Activated CD4-positive, alpha-beta T cell treated with anti-CD3 and anti-CD28 coated beads, Interleukin-10, Interleukin-2, amounts not matched to agents 100 ng/mL and 50 ng/mL, durations not matched to agents 16 hours and 8 hours (primary cell): ENCODE measurements at regions not wholly inside any gene's neighbourhood (a gene's known extent, or its start where the extent isn't known, plus 50 kb on each side); places are given as distances from the start of the nearest gene placed in this dataset.
"Not testable (repeated sequence)": the region's sequence is repeated elsewhere in the genome, so short reads cannot be mapped to it uniquely, and the experiment has no call there.

Experiments
- DNase-seq: peaks from one replicate; pipeline ENCODE4 v3.0.0-alpha.2; 2020

DNA sequence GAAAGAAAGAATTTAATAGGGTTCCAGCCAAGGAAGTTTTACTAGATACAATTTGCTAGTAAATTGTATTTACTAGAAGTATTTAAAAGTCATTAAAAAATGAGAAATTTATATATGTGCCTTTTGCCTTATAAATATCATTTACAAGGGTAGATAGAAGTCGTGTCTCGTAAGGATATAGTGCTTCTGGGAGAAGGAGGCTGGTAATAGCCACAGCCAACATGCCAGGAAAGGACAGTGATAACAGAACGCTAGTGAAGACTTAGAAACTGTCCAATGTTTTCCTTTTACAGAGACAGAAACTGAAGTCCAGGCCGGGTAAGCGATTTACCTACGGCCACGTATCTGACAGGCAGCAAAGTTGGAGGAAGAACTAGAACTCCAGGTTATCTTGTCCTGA, 113.5 kb upstream of the LRRN1 start:
- DNase-seq = no peak

GRCh38 chr3:3683261-3683660, 116.0 kb upstream of the LRRN1 start:
- no peak for DNase-seq

- DNase-seq = no peak
These were observed 123.4 kb upstream of the LRRN1 start for GRCh38 chr3:3675801-3676200.

DNA sequence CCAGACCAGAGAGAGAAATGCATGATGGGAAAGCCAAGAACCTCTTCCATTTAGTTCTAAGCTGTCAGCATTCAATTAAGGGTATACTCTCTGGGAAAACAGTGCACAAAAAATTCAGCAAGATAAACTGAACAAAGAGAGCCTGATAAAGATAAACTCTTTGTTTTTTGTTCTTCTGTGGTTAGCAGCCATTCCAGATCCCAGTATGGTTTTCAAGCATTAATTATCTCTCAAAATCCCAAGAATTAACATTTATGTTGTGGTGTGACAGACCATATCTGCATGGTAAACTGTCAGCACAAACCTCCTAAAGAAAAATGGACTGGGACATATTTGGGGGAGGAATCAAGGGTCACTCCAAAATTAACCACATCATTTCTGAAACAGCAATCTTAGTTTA, 124.0 kb upstream of the LRRN1 start:
- no peak for DNase-seq

GRCh38 chr3:3666664-3667063, 132.6 kb upstream of the LRRN1 start:
- DNase-seq = peak; percentile 1

- no peak for DNase-seq
These were observed 133.1 kb upstream of the LRRN1 start for GRCh38 chr3:3665961-3666640.

- DNase-seq = no peak
These were observed 133.7 kb upstream of the LRRN1 start for GRCh38 chr3:3665546-3665945.

DNA sequence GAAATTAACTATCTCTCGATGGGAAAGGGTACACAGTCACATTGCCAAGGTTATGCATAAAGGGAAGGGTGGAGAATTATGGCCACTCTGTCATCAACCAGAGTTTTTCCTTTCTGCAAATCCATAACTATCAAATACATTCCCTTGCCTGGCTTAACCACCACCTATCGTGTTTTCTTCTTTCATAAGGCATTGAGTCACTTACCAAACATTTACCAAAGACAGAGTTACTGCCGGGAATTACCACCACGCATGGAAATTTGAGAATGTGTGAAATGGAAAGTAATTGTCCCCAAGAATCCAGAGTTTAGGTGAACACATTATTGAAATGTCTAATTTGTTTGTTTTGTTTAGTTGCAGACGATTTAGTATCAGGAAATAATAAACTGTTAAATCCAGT, 134.3 kb upstream of the LRRN1 start:
- no peak for DNase-seq

- no peak for DNase-seq
These were observed 136.6 kb upstream of the LRRN1 start for GRCh38 chr3:3662610-3663009.

DNA sequence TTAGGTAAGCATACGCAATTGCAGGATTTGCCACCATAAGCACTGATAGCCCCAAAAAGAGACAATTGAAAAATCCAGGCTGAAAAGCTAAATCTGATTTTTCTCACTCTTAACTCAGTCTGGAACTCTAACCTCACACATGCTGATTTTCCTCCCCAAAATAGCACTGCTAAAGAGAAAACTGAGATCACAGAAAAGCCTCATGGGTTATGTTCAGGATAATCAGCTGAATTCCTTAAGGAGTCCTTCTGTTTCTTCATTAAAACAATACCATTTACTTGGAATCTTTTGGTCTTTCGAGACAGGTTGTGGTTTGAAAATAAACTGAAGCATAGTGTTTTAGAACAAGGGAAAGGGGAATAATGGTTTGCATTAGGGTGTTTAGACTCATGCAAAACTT, 144.3 kb upstream of the LRRN1 start:
- DNase-seq = no peak

DNA sequence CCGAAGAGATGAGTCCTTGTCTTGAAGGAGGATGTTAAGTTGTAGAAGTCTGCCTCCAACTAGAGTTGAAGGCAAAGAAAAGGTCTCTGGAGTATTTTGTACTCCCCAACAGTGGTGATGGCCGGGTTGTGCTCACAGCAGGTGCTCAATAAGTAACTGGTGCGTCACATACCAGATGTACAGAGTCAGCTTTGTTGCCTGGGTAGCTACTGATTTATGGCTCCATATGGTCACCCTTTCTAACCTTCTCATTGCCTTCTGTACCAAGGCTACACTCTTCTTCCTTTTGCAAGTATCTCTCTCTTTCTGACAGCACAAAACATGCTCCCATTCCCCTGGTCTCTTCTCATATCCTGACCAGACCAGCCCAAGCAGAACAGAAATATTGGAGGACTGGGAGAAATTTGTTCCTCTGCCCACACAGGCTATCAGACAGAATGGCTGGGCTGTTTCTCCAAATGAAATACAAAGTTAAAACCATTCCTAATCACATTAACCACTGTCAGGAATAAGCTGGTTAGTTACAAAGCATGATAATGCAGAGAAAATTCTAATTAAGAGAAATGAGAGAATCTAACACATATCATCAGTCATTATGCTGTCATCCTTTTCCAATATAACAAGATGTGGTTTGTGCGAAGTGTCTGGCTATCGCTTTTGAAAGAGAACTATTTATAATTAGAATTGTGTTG, 150.1 kb upstream of the LRRN1 start:
- DNase-seq = no peak

GRCh38 chr3:3646934-3647333, 152.3 kb upstream of the LRRN1 start:
- DNase-seq = no peak

- not testable (repeated sequence) for DNase-seq
These were observed 153.0 kb upstream of the LRRN1 start for GRCh38 chr3:3646103-3646844.

DNA sequence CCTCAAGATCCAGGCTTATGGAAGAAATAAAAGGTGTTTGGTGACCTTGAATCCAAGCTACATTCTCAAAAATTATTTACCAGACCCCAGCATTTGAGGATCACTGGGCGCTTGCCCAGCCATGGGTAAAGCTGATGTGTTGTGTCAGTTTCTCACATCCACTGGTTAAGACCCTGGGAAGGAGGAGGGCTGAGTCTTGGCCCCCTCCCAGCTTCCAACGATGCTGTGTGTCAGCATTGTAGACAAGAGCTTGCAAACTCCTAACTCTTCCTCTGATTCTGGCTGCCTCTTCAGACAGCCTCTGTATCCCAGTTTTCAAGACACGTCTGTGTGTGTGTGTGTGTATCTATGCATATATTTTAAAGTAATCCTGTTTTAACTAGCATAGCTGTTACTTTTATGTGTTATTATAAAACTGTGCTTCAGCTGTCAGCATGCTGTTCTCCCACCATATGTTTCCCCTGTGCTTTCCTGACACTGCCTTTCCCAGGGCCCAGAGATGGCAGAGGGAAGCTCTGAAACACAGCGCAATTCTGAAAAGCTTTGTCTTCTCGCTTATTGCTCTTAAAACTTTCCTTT, 157.3 kb upstream of the LRRN1 start:
- DNase-seq = no peak

GRCh38 chr3:3639078-3639477, 160.2 kb upstream of the LRRN1 start:
- DNase-seq = no peak

- DNase-seq = no peak
These were observed 162.4 kb upstream of the LRRN1 start for GRCh38 chr3:3636815-3637214.

- no peak for DNase-seq
These were observed 164.1 kb upstream of the LRRN1 start for GRCh38 chr3:3635109-3635508.

DNA sequence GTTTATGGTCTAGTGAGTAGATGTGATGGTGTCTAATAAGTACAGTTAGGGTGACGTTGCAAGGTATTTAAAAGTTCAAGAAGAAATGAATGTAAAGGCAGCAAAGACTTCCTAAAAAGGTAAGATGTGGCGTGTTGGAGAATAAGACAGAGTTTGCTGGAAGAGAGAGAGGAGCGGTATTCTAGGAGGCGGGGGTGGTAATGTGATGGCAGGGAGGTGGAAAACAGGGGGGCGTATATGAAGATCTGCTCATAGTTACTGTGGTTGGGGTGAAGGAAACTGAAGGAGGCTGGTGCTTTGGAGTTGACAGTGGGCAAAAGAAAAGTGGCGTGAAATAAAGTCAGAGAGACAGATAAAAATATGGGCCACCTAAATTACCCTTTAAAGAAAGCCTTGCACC, 164.9 kb upstream of the LRRN1 start:
- no peak for DNase-seq

- no peak for DNase-seq
These were observed 165.5 kb upstream of the LRRN1 start for GRCh38 chr3:3633761-3634160.

DNA sequence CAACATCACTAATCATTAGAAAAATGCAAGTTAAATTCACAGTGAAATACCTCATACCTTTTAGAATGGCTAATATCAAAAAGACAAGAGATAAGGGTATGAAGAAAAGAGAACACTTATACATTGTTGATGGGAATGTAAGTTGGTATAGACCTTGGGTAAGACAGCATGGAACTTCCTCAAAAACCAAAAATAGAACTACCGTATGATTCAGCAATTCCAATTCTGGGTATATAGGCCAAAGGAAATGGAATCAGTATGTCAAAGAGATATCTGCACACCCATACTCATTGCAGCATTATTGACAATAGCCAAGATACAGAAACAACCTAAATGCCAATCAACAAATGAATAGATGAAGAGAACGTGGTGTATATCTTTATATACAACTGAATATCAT, 166.8 kb upstream of the LRRN1 start:
- DNase-seq = no peak

GRCh38 chr3:3631114-3631513, 168.1 kb upstream of the LRRN1 start:
- no peak for DNase-seq

GRCh38 chr3:3629911-3630310, 169.3 kb upstream of the LRRN1 start:
- DNase-seq = no peak

DNA sequence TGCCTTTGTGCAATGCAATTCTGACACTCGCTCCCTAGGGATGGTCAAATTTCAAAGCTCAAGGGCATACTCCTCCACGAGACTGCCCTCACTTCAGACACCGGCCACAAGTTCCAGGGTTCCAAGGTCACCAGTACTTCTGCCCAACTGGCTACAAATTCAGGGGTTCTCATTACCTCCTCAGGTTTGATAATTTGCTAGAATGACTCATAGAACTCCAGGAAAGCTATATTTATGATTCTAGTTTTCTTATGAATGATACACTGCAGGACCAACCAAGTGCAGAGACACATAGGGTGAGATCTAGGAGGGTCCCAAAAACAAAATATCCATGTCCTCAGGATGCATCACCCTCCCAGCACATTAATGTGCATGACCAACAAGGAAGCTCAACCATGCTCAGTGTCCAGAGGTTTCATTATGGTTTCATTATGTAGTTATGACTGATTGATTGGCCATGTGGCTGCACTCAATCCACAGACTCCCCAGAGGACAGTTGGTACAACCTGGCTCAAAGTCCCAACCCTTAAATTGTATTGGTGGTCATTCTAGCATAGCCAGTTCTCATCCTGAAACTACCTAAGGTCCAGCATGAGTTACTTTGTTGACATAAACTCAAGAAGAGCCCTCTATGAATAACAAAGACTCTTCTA, 170.4 kb upstream of the LRRN1 start:
- no peak for DNase-seq
